ENCODE measurements at regions not wholly inside any gene's neighbourhood (a gene's known extent, or its start where the extent isn't known, plus 50 kb on each side); places are given as distances from the start of the nearest gene placed in this dataset.
"Not testable (repeated sequence)": the region's sequence is repeated elsewhere in the genome, so short reads cannot be mapped to it uniquely, and the experiment has no call there.

GRCh38 chr12:33834672-33835071, 187.6 kb upstream of the ALG10 start:
- DNase-seq, result no peak

GRCh38 chr12:33876618-33877017, 145.7 kb upstream of the ALG10 start:
- no peak for DNase-seq

- DNase-seq, result no peak
Observed at GRCh38 chr12:33892425-33892824, 129.9 kb upstream of the ALG10 start.

DNA sequence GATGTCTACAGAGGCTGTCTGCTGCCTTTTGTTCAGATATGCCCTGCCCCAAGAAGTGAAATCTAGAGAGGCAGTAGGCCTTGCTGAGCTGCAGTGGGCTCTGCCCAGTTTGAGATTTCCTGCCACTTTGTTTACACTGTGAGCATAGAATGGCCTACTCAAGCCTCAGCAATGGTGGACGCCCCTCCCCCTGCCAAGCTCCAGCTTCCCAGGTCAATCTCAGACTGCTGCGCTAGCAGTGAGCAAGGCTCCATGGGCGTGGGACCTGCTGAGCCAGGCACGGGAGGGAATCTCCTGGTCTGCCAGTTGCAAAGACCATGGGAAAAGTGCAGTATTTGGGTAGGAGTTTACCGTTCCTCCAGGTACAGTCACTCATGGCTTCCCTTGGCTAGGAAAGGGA, 101.8 kb upstream of the ALG10 start:
- not testable (repeated sequence) for DNase-seq

GRCh38 chr12:33926095-33926494, 96.2 kb upstream of the ALG10 start:
- no peak for DNase-seq

- DNase-seq, result not testable (repeated sequence)
Observed at GRCh38 chr12:33937669-33938068, 84.6 kb upstream of the ALG10 start.

DNA sequence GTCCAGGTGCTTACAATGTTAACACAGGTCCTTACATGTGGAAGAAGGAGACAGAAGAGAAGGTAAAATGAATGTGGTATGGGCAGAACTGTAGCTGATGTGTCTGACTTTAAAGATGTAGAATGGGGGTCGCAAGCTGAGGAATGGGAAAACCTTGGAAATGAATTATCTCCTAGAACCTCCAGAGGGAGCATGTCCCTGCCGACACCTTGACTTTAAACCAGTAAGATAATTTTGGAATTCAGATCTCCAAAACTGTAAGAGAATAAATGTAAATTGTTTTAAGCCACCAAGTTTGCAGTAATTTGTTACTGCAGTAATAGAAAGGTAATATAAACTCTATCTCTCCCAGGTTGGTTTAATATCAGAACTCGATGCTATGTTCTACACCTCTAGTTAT, 80.1 kb upstream of the ALG10 start:
- DNase-seq, result no peak

- DNase-seq, result no peak
Observed at GRCh38 chr12:33944703-33945437, 77.4 kb upstream of the ALG10 start.

DNA sequence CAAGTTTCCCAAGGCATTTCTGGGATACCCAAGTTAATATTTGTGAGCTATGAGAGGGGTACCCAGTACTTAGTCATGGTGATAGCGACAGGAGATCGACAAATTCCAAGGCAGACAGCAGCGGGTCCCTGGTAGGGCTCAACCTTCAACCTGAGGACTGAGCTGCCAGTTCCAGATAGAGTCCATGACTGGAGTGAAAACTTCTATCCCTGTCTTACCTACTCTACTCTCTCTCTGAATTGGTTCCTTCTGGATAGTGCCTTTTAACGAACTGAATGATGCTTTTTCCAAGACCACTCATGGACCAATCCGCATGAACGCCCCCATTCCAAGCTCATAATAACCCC, 76.9 kb upstream of the ALG10 start:
- no peak for DNase-seq

DNA sequence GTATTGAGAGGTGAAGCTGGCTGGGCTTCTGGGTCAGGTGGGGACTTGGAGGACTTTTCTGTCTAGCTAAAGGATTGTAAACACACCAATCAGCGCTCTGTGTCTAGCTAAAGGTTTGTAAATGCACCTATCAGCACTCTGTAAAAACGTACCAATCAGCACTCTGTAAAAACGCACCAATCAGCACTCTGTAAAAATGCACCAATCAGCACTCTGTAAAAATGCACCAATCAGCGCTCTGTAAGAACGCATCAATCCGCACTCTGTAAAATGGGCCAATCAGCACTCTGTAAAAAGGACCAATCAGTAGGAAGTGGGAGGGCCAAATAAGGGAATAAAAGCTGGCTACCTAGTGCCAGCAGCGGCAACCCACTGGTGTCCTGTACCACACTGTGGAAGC, 56.1 kb upstream of the ALG10 start:
- not testable (repeated sequence) for DNase-seq

- DNase-seq, result no peak
Observed at GRCh38 chr12:33967760-33968159, 54.5 kb upstream of the ALG10 start.

Data from NCI-H1436 (cell line).